Lung (tissue), 11 donors: ENCODE measurements at regions not wholly inside any gene's neighbourhood (a gene's known extent, or its start where the extent isn't known, plus 50 kb on each side); places are given as distances from the start of the nearest gene placed in this dataset.

ENCODE experiments used
- ATAC-seq: fragments of 200-7000 bp; cut with Tn5 transposase; one replicate; pipeline ENCODE4 v1.9.1; 2020; ENCODE audit warnings: moderate number of reproducible peaks; ENCODE audit not compliant: insufficient read depth, low FRiP score
- DNase-seq, 3 donors: peaks; one replicate each; pipeline ENCODE4 v3.0.0-alpha.2; 2013 to 2017
- H3K27ac ChIP-seq, 2 donors: one replicate each; pipeline ENCODE4 v1.5.1; 2013; ENCODE audit warnings: mild to moderate bottlenecking in 2 of 2, moderate library complexity in 2 of 2, control low read depth in 1 of 2, inconsistent platforms in 1 of 2, low read depth in 1 of 2, low read length in 1 of 2
- H3K27me3 ChIP-seq, 3 donors: one replicate each; pipeline ENCODE4 v1.5.1; 2013; ENCODE audit warnings: low read length in 2 of 3; ENCODE audit not compliant: control insufficient read depth in 3 of 3, insufficient read depth in 3 of 3
- H3K36me3 ChIP-seq, 4 donors: one replicate each; pipeline ENCODE4 v1.5.1; 2013; ENCODE audit warnings: low read length in 4 of 4, mild to moderate bottlenecking in 1 of 4, moderate library complexity in 1 of 4; ENCODE audit not compliant: control insufficient read depth in 4 of 4, insufficient read depth in 4 of 4
- H3K4me1 ChIP-seq, 5 donors: one replicate each; pipeline ENCODE4 v1.5.1; 2013; ENCODE audit warnings: low read length in 5 of 5, mild to moderate bottlenecking in 2 of 5, moderate library complexity in 1 of 5; ENCODE audit not compliant: control insufficient read depth in 5 of 5, insufficient read depth in 5 of 5
- H3K4me3 ChIP-seq: one replicate; pipeline ENCODE4 v1.5.1; 2013; ENCODE audit warnings: mild to moderate bottlenecking, control low read depth, moderate library complexity
- H3K9ac ChIP-seq, 2 donors: one replicate each; pipeline ENCODE4 v1.5.1; 2013; ENCODE audit warnings: low read length in 2 of 2, control low read depth in 1 of 2; ENCODE audit not compliant: insufficient read depth in 1 of 2
- H3K9me3 ChIP-seq, 4 donors: one replicate each; pipeline ENCODE4 v1.5.1; 2013; ENCODE audit warnings: low read length in 3 of 4, mild to moderate bottlenecking in 1 of 4, moderate library complexity in 1 of 4; ENCODE audit not compliant: control insufficient read depth in 4 of 4, insufficient read depth in 3 of 4
- CTCF ChIP-seq: IDR thresholded peaks from 2 replicates; pipeline ENCODE4 v1.5.1; 2012; ENCODE audit warnings: mild to moderate bottlenecking; ENCODE audit errors: control extremely low read depth, extremely low read depth
- WGBS, 2 donors: extraction: QIAGEN DNeasy Blood & Tissue Kit; methylation state at CpG; one replicate each; pipeline ENCODE4 v1.1.7; 2013; 5-methylcytosine and 5-hydroxymethylcytosine counted together
- donor health status: control.
- donor health status: control.
- donor health status: Bipolar disorder and iron deficiency.
- donor health status: healthy.
- donor health status: DM: yes; HTN: yes; CAD: no.

GRCh38 chr4:103305355-103305754, 107.2 kb upstream of the CENPE start:
- Histone ChIP-seq H3K9me3 (peaks cover 0 to 3% (median 0%) of the 10 kb centered on the region in 4 donors), H3K27me3 (no peaks in the 10 kb centered on the region), H3K27ac (no peak overlapping the region), H3K9ac (no peak overlapping the region), H3K4me3 (no peak overlapping the region), H3K4me1 (peaks cover 0 to 25% (median 2%) of the 10 kb centered on the region in 5 donors), H3K36me3 (no peaks in the 10 kb centered on the region)
- ATAC-seq (no peak), DNase-seq (no peak)
- WGBS, 2 donors: 74 to 76% methylated on average over 2 of the region's 2 CpGs
- no peak for TF ChIP-seq CTCF

- ATAC-seq (no peak), DNase-seq (no peak)
- H3K4me3 ChIP-seq: no peak overlapping the region
- H3K4me1 ChIP-seq: peaks cover 0 to 19% (median 0%) of the 10 kb centered on the region in 5 donors
- H3K36me3 ChIP-seq: no peaks in the 10 kb centered on the region
- no peak overlapping the region for H3K27ac ChIP-seq
- no peak overlapping the region for H3K9ac ChIP-seq
- no peaks in the 10 kb centered on the region for H3K27me3 ChIP-seq
- peaks cover 0 to 3% (median 0%) of the 10 kb centered on the region in 4 donors for H3K9me3 ChIP-seq
- TF ChIP-seq CTCF: no peak
Observed at GRCh38 chr4:103303011-103303410, 104.9 kb upstream of the CENPE start.

GRCh38 chr4:103292959-103293358, 94.8 kb upstream of the CENPE start:
- Histone ChIP-seq H3K4me1 (no peaks in the 10 kb centered on the region), H3K27me3 (no peaks in the 10 kb centered on the region), H3K36me3 (no peaks in the 10 kb centered on the region), H3K27ac (no peak overlapping the region), H3K4me3 (no peak overlapping the region), H3K9ac (no peak overlapping the region), H3K9me3 (no peaks in the 10 kb centered on the region)
- ATAC-seq: no peak
- 66 to 71% methylated on average over 3 of the region's 3 CpGs for WGBS, 2 donors
- no peak for TF ChIP-seq CTCF
- DNase-seq: no peak

GRCh38 chr4:103292373-103292772, 94.2 kb upstream of the CENPE start:
- H3K4me3 ChIP-seq: no peak overlapping the region
- no peaks in the 10 kb centered on the region for H3K9me3 ChIP-seq
- no peaks in the 10 kb centered on the region for H3K27me3 ChIP-seq
- no peak overlapping the region for H3K9ac ChIP-seq
- no peak for ATAC-seq
- WGBS, 2 donors: 67 to 79% methylated on average over 4 of the region's 4 CpGs
- no peak overlapping the region for H3K27ac ChIP-seq
- H3K4me1 ChIP-seq: no peaks in the 10 kb centered on the region
- H3K36me3 ChIP-seq: no peaks in the 10 kb centered on the region
- no peak for DNase-seq
- no peak for TF ChIP-seq CTCF
